ENCODE measurements at regions not wholly inside any gene's neighbourhood (a gene's known extent, or its start where the extent isn't known, plus 50 kb on each side); places are given as distances from the start of the nearest gene placed in this dataset.
"Not testable (repeated sequence)": the region's sequence is repeated elsewhere in the genome, so short reads cannot be mapped to it uniquely, and the experiment has no call there.

DNA sequence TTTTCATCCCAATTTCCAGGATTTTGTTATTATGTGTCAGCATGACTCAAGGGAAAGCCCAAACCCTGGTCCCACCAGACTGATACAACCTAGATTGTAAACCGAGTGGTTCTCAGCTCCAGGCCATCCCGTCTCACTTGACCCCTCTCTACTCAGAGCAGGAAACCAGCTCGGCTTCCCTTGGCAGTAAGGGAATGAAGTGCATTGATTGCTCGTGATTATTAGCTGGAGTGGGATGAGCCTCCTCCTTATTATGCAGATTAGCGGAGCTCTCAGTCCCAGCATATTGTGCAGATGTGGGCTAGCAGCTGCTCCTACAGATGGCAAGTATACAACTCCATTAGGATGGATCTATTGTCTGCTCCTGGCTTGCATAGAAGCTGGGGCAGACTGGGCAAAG lies 167.6 kb downstream of the LNPK start:
- intact Hi-C loops (cut with DNase I) = no loop called here
- peak in 1 of 10 donors; percentile 66 for DNase-seq

- DNase-seq = no peak
- intact Hi-C loops (cut with DNase I) = no loop called here
These were observed 169.2 kb downstream of the LNPK start for GRCh38 chr2:175832866-175833265.

DNA sequence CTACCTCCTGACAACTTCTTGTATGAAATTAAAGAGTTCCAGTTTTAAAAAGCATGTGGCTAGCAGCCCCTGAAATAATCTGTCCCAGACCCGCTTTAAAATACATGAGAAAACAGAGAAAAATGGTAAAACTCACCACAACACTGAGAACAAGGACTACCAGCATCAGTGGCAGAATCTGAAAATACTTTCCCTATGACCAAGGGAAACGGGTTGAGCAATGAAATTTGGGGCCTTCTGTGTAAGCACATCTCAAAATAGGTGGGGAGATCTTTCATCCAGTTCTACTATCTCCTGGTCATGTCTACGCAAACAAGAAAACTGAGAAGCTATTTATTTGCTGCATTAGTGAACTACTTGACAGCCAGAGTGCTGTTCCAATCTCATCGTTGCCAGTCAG lies 172.3 kb downstream of the LNPK start:
- DNase-seq = no peak
- intact Hi-C loops (cut with DNase I) = no loop called here

DNA sequence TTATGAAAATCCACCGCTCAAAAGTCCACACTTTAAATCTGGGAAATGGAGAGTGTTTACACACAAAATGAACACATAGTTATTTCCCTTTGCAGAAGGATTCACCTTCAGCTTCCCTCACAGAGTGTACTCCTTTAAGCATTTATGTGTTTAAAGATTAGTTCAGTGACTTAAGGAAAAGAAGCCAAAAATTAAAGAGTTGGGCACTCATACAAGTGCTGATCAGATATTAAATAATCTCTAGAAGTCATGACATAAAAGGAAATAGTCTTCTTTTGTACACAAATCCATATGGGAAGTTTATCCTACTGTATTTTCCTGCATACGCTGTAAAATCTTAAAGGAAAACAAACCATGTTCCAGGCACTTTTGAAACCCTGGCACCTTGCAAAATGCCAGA lies 174.2 kb downstream of the LNPK start:
- intact Hi-C loops (cut with DNase I) = no loop called here

DNA sequence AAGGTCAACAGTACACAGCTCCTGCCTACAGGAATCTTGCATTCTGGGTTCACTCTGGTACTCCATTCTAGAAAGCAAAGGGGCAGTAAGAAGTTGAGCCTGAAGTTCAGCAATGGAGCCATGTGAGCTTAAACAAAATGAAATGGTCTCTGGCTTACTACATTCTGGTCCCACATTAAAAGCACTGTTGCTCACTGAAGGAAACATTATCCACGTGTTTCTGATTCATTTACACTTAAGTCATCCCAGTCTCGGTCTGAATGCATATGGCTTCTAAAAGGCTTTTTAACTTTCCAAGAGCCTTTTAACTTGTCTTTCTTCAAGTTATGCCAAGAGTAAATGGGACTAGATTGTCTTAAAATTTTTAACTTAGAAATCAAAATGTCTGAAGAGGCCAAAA lies 177.8 kb downstream of the LNPK start:
- intact Hi-C loops (cut with DNase I) = no loop called here
- no peak for DNase-seq

More for the DNA sequence above, 174.2 kb downstream of the LNPK start:
- no peak for DNase-seq

DNA sequence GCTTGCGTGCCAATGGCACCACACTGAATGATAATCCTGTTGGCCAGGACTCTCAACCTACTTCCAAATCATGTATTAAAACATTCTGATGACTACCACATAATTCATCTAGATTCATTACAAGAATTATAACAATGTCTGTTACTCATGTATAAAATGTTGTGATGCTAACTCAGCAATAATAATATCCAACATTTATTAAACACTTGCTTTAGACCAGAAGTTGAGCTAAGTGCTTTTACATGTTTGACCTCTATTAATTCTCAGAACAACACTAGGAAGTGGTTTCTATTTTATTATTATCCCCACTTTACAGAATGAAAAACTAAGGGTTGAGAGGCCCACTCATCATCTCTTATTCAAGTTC lies 178.4 kb downstream of the LNPK start:
- DNase-seq = no peak
- intact Hi-C loops (cut with DNase I) = no loop called here

DNA sequence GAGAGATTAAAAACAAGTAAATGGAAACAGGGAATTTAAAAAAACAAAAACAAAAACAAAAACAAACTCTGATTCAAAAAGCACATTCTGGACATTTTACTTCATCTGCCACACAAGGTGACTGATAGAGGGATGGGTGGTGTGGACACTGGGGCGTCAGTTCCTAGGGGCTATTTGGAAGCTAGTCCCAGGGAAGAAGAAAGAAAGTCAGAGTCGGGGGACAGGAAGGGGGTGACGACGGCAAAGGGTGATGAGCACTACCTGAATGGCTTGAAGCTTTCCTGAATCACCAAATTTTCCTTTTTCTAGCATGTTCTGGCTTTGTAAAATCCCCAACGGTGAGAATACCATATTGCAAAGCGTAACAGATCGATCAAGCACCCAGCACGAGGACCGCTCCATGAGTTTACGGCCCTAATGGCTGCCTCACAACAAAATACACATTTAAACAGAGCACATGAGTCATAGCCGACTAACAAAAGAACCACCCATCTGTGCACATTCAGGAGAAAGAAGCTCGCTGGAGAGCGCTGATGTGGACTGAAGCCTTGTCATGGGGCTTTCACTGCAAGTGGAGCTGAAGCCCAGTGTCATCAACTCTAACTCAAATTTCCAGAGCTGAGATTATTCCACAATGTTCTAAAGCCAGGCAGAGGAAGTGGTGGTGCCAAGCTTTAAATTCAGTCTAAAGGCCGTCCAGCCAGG lies 178.9 kb downstream of the LNPK start:
- intact Hi-C loops (cut with DNase I) = no loop called here
- DNase-seq = peak in 2 of 10 donors; percentile 15 to 67

- intact Hi-C loops (cut with DNase I) = no loop called here
- DNase-seq = no peak
These were observed 184.8 kb downstream of the LNPK start for GRCh38 chr2:175817221-175817620.

- intact Hi-C loops (cut with DNase I) = no loop called here
- DNase-seq = no peak
These were observed 186.5 kb downstream of the LNPK start for GRCh38 chr2:175815537-175815936.

DNA sequence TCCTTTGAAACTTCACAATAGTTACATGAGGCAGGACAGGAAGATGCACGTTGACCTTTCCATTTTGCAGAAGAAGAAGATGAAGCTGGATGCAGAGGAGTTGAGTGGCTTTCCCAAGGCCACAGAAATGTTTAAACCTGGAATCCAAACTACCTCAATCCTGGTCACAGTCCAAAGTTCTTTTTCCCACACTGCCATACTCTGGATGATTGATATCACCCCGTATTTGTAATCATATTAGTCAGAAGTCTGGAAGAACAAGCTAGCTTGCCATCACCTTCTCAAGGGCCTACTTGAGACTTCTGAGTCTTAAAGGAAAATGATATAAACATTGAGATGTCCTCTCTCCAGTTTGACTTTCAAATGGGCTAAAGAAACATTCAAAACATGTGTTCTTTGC lies 190.1 kb downstream of the LNPK start:
- DNase-seq = no peak
- intact Hi-C loops (cut with DNase I) = no loop called here

- intact Hi-C loops (cut with DNase I) = no loop called here
- no peak for DNase-seq
These were observed 193.2 kb downstream of the LNPK start for GRCh38 chr2:175808858-175809257.

DNA sequence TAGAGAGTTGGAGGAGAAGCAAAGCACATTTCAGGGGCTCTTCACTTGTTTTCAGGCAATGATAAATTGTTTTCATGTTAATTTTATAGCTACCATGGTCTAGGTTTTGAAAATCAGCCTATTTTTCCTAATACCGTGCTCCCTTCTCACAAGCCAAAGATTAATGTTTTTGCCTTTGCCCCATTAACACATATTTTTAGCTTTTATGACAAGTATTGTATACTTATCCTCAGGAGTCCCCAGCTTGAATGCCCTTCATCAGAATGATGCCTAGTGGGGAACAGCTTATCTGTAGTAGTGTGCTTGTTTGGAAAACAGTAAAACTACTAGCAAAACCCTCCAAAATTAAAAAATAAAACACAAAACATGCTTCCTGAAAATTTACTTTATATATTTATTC lies 194.0 kb downstream of the LNPK start:
- DNase-seq = no peak
- intact Hi-C loops (cut with DNase I) = no loop called here

- intact Hi-C loops (cut with DNase I) = no loop called here
- DNase-seq = no peak
These were observed 194.8 kb downstream of the LNPK start for GRCh38 chr2:175807031-175807873.

DNA sequence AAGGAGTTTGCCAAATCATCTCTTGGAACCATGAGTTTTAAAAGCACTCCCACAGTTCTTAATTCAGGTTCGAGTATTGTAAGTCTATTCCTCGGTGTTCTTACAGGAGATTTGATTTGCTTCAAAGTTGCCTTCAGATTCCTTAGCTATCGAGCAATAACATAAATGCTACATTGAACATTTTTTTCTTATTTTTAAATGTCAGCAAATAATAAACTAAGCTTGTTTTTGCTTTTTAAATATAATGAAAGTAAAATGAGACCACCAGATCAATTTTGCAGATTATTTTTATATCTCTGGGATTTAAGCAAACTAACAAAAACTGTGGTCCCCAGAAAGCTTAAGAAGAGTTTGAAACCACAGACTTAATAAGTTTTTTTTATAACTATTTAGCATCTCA lies 195.5 kb downstream of the LNPK start:
- intact Hi-C loops (cut with DNase I) = no loop called here
- DNase-seq = no peak

GRCh38 chr2:175806125-175806490 lies 196.0 kb downstream of the LNPK start:
- intact Hi-C loops (cut with DNase I) = no loop called here
- DNase-seq = no peak

DNA sequence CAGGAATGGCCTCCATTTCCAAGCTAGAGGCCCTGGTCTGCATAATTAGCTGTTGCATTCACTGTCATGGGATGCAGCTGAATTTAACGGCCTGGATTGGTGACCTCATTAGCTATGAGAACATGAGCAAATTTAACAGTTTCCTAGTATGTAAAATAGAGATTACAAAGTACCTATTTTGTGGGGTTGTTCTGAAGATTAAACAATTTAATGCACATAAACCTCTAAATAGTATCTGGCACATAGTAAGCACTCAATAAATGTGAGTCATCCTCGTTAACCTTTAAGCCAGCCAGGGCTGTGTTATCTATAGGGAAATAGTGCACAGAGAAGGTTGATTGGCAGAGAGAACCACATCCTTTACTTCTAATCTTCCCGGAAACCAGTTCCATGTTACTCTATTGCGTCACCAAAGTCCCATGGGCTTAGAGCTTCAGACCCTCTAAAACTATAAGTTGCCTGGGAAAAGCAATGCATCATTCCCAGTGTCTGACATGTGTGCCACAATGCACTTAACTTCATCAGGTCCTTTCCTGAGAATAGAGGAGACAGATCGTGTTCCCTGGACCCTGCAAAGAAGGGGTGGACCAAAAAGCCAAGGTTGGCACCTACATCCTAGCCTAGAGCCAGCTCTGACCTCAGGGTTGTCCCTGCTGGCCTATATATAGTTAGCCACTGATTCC lies 196.5 kb downstream of the LNPK start:
- DNase-seq = no peak
- intact Hi-C loops (cut with DNase I) = no loop called here

GRCh38 chr2:175804122-175804521 lies 197.9 kb downstream of the LNPK start:
- DNase-seq = no peak
- intact Hi-C loops (cut with DNase I) = no loop called here

GRCh38 chr2:175796422-175796821 lies 205.6 kb downstream of the LNPK start:
- intact Hi-C loops (cut with DNase I); DNase-seq: not testable (repeated sequence)

GRCh38 chr2:175793648-175794047 lies 208.4 kb downstream of the LNPK start:
- intact Hi-C loops (cut with DNase I) = no loop called here
- DNase-seq = no peak

- no peak for DNase-seq
- intact Hi-C loops (cut with DNase I) = no loop called here
These were observed 209.2 kb downstream of the LNPK start for GRCh38 chr2:175792881-175793280.

GRCh38 chr2:175792199-175792598 lies 209.9 kb downstream of the LNPK start:
- no peak for DNase-seq
- intact Hi-C loops (cut with DNase I) = no loop called here

Data from posterior cingulate gyrus (tissue), 11 donors.